HCT116 (cell line): ENCODE measurements at regions not wholly inside any gene's neighbourhood (a gene's known extent, or its start where the extent isn't known, plus 50 kb on each side); places are given as distances from the start of the nearest gene placed in this dataset.

Experiments used
- ATAC-seq: fragments of 200-7000 bp; cut with Tn5 transposase; 2 replicates; pipeline ENCODE4 v1.9.1; 2020; ENCODE audit warnings: mild to moderate bottlenecking, moderate library complexity
- BruUV-seq: library from RNA; stranded (reverse); fragments of 400-500 nt; replicated peaks from 2 replicates; lab custom pipeline; 2021; lab: Mats Ljungman, UMichigan
- CTCF ChIA-PET: fragments of 300-600 bp; sonication (Branson Sonifier 250); formaldehyde crosslinking; loops from one replicate; lab custom pipeline; 2021; ENCODE audit warnings: antibody characterized with exemption; lab: Charles Lee
- POLR2A ChIA-PET: fragments of 300-600, 350-600 bp; sonication (Branson Sonifier 250); formaldehyde crosslinking; loops from one replicate; lab custom pipeline; 2021; ENCODE audit warnings: antibody characterized with exemption; lab: Charles Lee
- RAD21 ChIA-PET, 2 experiments: fragments of 300-600 bp; sonication (Branson Sonifier 250); formaldehyde crosslinking; loops; one replicate each; lab custom pipeline; 2023; ENCODE audit warnings: low total read pairs in 2 of 2; ENCODE audit not compliant: uncharacterized antibody in 2 of 2, unreplicated experiment in 2 of 2, low non-redundant PET in 1 of 2; lab: Charles Lee
- DNase-seq: peaks from one replicate; pipeline ENCODE4 v3.0.0-alpha.2; 2010; ENCODE audit warnings: low read depth, low spot score
- H2AFZ ChIP-seq: fragments of 200-600 bp; shearing (Covaris generic), sonication (generic); 2 replicates; pipeline ENCODE4 v1.6.1; 2017; ENCODE audit warnings: low read depth, mixed run types, mixed read lengths, antibody characterized with exemption, low read length; ENCODE audit not compliant: poor library complexity, severe bottlenecking
- H3K27ac ChIP-seq: 2 replicates; pipeline ENCODE4 v1.5.1; 2012; ENCODE audit warnings: low read depth, low read length
- H3K27me3 ChIP-seq: fragments of 200-600 bp; sonication (generic); 2 replicates; pipeline ENCODE4 v1.6.1; 2016; ENCODE audit warnings: mixed run types, low read length, mixed read lengths; ENCODE audit not compliant: insufficient read depth
- H3K36me3 ChIP-seq, 2 experiments: fragments of 200-500 bp in 1 of 2; fragments of 200-600 bp in 1 of 2; sonication (Bioruptor generic) in 1 of 2; sonication (generic) in 1 of 2; 2 replicates each; pipeline versions ENCODE4 v1.5.1 to v1.6.1; 2014 to 2016; ENCODE audit warnings: low read length in 2 of 2, inconsistent platforms in 1 of 2, mixed read lengths in 1 of 2, mixed run types in 1 of 2; ENCODE audit not compliant: insufficient read depth in 2 of 2, control insufficient read depth in 1 of 2
- H3K4me1 ChIP-seq, 2 experiments: fragments of 200-600 bp in 1 of 2; sonication (generic) in 1 of 2; 2 replicates each; pipeline versions ENCODE4 v1.5.1 to v1.6.1; 2012 to 2017; ENCODE audit warnings: low read length in 2 of 2, inconsistent platforms in 1 of 2, mild to moderate bottlenecking in 1 of 2, mixed read lengths in 1 of 2, mixed run types in 1 of 2, moderate library complexity in 1 of 2; ENCODE audit not compliant: insufficient read depth in 2 of 2, control insufficient read depth in 1 of 2
- H3K4me2 ChIP-seq: fragments of 200-600 bp; sonication (generic); 2 replicates; pipeline ENCODE4 v1.6.1; 2017; ENCODE audit warnings: mixed run types, low read length, mixed read lengths
- H3K4me3 ChIP-seq, 2 experiments: fragments of 200-600 bp in 1 of 2; sonication (generic) in 1 of 2; replicated peaks in 1 of 2; 2 replicates each; pipeline ENCODE4 v1.5.1; 2011 to 2016; ENCODE audit warnings: low read length in 2 of 2, control low read depth in 1 of 2, low read depth in 1 of 2, mild to moderate bottlenecking in 1 of 2, mixed read lengths in 1 of 2, mixed run types in 1 of 2
- H3K79me2 ChIP-seq: fragments of 200-600 bp; sonication (generic); 2 replicates; pipeline ENCODE4 v1.6.1; 2017; ENCODE audit warnings: mild to moderate bottlenecking, mixed run types, low read length, moderate library complexity, mixed read lengths; ENCODE audit not compliant: insufficient read depth
- H3K9ac ChIP-seq: fragments of 200-600 bp; sonication (generic); 2 replicates; pipeline ENCODE4 v1.6.1; 2016; ENCODE audit warnings: low read length, mixed read lengths
- H3K9me2 ChIP-seq: fragments of 200-600 bp; sonication (generic), shearing (Covaris generic); 2 replicates; pipeline ENCODE4 v1.6.1; 2017; ENCODE audit warnings: mixed run types, mild to moderate bottlenecking, moderate library complexity; ENCODE audit not compliant: insufficient read depth
- H3K9me3 ChIP-seq, 2 experiments: fragments of 200-500 bp in 1 of 2; fragments of 200-600 bp in 1 of 2; sonication (Bioruptor generic) in 1 of 2; sonication (generic) in 1 of 2; 2 replicates each; pipeline ENCODE4 v1.6.1; 2014 to 2017; ENCODE audit warnings: low read length in 2 of 2, mixed read lengths in 2 of 2, inconsistent platforms in 1 of 2, low read depth in 1 of 2, mild to moderate bottlenecking in 1 of 2, mixed run types in 1 of 2, moderate library complexity in 1 of 2; ENCODE audit not compliant: control insufficient read depth in 1 of 2, insufficient read depth in 1 of 2
- H4K20me1 ChIP-seq: fragments of 200-600 bp; sonication (generic), shearing (Covaris generic); 2 replicates; pipeline ENCODE4 v1.6.1; 2017; ENCODE audit warnings: mixed run types, mild to moderate bottlenecking, moderate library complexity; ENCODE audit not compliant: insufficient read depth
- CBX3 ChIP-seq: IDR thresholded peaks from 2 replicates; pipeline ENCODE4 v1.6.1; 2012; ENCODE audit warnings: low read depth
- CEBPB ChIP-seq: IDR thresholded peaks from 2 replicates; pipeline ENCODE4 v1.6.1; 2012; ENCODE audit warnings: low read depth
- CTCF ChIP-seq, 3 experiments: fragments of 200-600 bp in 1 of 3; sonication (generic) in 1 of 3; IDR thresholded peaks in 2 of 3; conservative IDR thresholded peaks in 1 of 3; 2 replicates each; pipeline ENCODE4 v1.5.1; 2012 to 2017; ENCODE audit warnings: low read depth in 2 of 3, low read length in 2 of 3, antibody characterized with exemption in 1 of 3, borderline replicate concordance in 1 of 3, control low read depth in 1 of 3, mild to moderate bottlenecking in 1 of 3, mixed read lengths in 1 of 3, mixed run types in 1 of 3, moderate library complexity in 1 of 3; ENCODE audit not compliant: insufficient read depth in 1 of 3
- EGR1 ChIP-seq: IDR thresholded peaks from 2 replicates; pipeline ENCODE4 v1.6.1; 2012; ENCODE audit warnings: low read depth
- EZH2 ChIP-seq: fragments of 200-600 bp; sonication (generic); IDR thresholded peaks from 2 replicates; pipeline ENCODE4 v1.6.1; 2017; ENCODE audit warnings: antibody characterized with exemption, mixed run types
- JUND ChIP-seq: IDR thresholded peaks from 2 replicates; pipeline ENCODE4 v1.6.1; 2012
- POLR2A ChIP-seq: IDR thresholded peaks from 2 replicates; pipeline ENCODE4 v1.7.0; 2011; ENCODE audit warnings: borderline replicate concordance; ENCODE audit not compliant: insufficient read depth, insufficient read length; ENCODE audit errors: extremely low read depth
- POLR2AphosphoS5 ChIP-seq: IDR thresholded peaks from 2 replicates; pipeline ENCODE4 v1.6.1; 2011; ENCODE audit warnings: mild to moderate bottlenecking, low read depth, low read length, moderate library complexity
- REST ChIP-seq: IDR thresholded peaks from 2 replicates; pipeline ENCODE4 v1.6.1; 2012; ENCODE audit warnings: low read depth
- SIN3A ChIP-seq: IDR thresholded peaks from 2 replicates; pipeline ENCODE4 v1.6.1; 2012; ENCODE audit warnings: low read depth
- SP1 ChIP-seq: IDR thresholded peaks from 2 replicates; pipeline ENCODE4 v1.6.1; 2012; ENCODE audit warnings: low read depth
- TCF7L2 ChIP-seq: IDR thresholded peaks from 2 replicates; pipeline ENCODE4 v1.7.0; 2011; ENCODE audit warnings: borderline replicate concordance, inconsistent platforms; ENCODE audit not compliant: insufficient read depth, insufficient read length; ENCODE audit errors: extremely low read depth
- YY1 ChIP-seq: IDR thresholded peaks from 2 replicates; pipeline ENCODE4 v1.6.1; 2011; ENCODE audit warnings: low read length, low read depth, moderate library complexity, mild to moderate bottlenecking; ENCODE audit not compliant: insufficient replicate concordance; ENCODE audit errors: extremely low read depth
- ZFX ChIP-seq: fragments of 450-650 bp; IDR thresholded peaks from 2 replicates; pipeline ENCODE4 v1.6.1; 2017
- ZNF274 ChIP-seq: fragments of 200-500 bp; sonication (Bioruptor generic); IDR thresholded peaks from 2 replicates; pipeline ENCODE4 v1.6.1; 2014; ENCODE audit warnings: mild to moderate bottlenecking, low read depth, low read length, inconsistent platforms
- intact Hi-C: fragments of 100-400 bp; cut with micrococcal nuclease; formaldehyde crosslinking; loops from 2 replicates; pipeline ENCODE4 v1.10.0; 2022

- no peak for TF ChIP-seq CTCF (IDR thresholded peaks at IDR 0.05 in 2 of 3, conservative IDR thresholded peaks at IDR 0.05 in 1 of 3; ENCODE audit: borderline replicate concordance in 1 of 3, insufficient read depth in 1 of 3, low read depth in 2 of 3, low read length in 2 of 3)
- TF ChIP-seq, all 23 proteins: peak for 0
Observed at GRCh38 chr21:28767523-28767922, 225.2 kb downstream of the LTN1 start (continued).

DNA sequence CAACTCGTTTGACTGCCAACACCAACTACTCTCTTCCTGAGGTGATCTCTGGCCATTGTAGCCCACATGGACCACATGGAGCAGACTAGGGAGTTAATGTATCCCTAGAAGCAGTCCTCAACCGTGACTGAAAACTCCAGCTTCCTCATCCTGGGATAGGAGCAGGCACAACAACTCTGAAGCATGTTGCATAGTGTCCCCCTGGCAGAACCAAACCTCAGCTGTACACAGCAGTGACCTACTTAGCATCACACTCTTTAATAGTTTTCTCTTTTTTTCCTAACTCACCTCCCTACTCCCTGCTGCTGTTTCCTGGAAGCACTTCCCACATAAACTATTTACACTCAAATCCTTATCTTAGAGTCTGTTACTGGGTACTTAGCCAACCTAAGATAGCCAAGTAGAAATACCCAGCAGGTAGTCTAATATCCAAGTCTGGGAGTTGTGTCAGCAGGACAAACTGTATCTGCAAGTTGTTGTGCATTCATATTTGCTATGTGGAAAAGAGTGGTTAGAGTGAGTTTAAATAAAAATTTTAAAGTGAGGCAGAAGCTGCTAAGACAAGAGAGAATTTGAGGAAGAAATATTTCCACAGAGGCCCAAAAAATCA, 228.8 kb downstream of the LTN1 start:
- ATAC-seq (no peak), DNase-seq (no peak)
- ChIA-PET POLR2A (no interaction called here), CTCF (no interaction called here), RAD21 (no interaction called here)
- Histone ChIP-seq H3K9me2 (no peaks in the 10 kb centered on the region), H3K4me1 (no peaks in the 10 kb centered on the region), H3K9ac (no peak overlapping the region), H3K27ac (no peak overlapping the region), H3K27me3 (no peaks in the 10 kb centered on the region), H3K4me3 (no peak overlapping the region), H3K9me3 (no peaks in the 10 kb centered on the region), H2AFZ (no peak overlapping the region), H3K79me2 (no peaks in the 10 kb centered on the region), H4K20me1 (no peaks in the 10 kb centered on the region), H3K4me2 (no peak overlapping the region), H3K36me3 (no peaks in the 10 kb centered on the region)
- intact Hi-C loops = no loop called here
- TF ChIP-seq ZNF274 (no peak), TCF7L2 (no peak), CBX3 (no peak), EZH2 (no peak)
- no TSS peak for BruUV-seq

DNA sequence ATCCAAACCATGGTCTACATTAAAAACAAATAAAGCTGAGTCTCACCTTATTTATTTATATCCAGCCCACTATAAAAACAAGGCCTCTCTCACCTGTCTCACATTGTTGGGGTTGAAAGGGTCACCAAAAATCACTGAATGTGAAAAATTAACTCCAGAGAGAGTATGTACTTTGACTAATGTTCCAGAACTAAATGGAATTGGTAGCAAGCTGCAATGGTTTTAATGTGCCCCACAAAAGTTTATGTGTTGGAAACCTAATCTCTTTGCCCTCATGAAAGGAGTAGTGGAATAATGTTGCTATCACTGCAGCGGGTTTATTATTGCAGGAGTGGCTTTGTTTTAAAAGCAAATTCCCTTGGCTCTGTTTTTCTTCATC, 230.3 kb downstream of the LTN1 start:
- CTCF ChIA-PET = no interaction called here
- Histone ChIP-seq H3K27me3 (no peaks in the 10 kb centered on the region), H3K4me1 (no peaks in the 10 kb centered on the region), H2AFZ (no peak overlapping the region), H3K36me3 (no peaks in the 10 kb centered on the region), H3K27ac (no peak overlapping the region), H3K79me2 (no peaks in the 10 kb centered on the region), H3K4me2 (no peak overlapping the region), H4K20me1 (no peaks in the 10 kb centered on the region), H3K9me3 (no peaks in the 10 kb centered on the region), H3K4me3 (no peak overlapping the region), H3K9me2 (no peaks in the 10 kb centered on the region), H3K9ac (no peak overlapping the region)
- DNase-seq = no peak
- BruUV-seq = no TSS peak
- no peak for ATAC-seq
- RAD21 ChIA-PET = no interaction called here
- POLR2A ChIA-PET = no interaction called here
- intact Hi-C loops = no loop called here
- TF ChIP-seq SP1 = no peak
- TF ChIP-seq CEBPB = no peak
- no peak for TF ChIP-seq POLR2AphosphoS5
- no peak for TF ChIP-seq EGR1
- no peak for TF ChIP-seq CBX3
- no peak for TF ChIP-seq ZNF274
- TF ChIP-seq JUND = no peak
- no peak for TF ChIP-seq POLR2A
- TF ChIP-seq REST = no peak
- no peak for TF ChIP-seq YY1
- TF ChIP-seq SIN3A = no peak
- no peak for TF ChIP-seq ZFX
